HG02973 (cell line): ENCODE measurements at regions not wholly inside any gene's neighbourhood (a gene's known extent, or its start where the extent isn't known, plus 50 kb on each side); places are given as distances from the start of the nearest gene placed in this dataset.
"Not testable (repeated sequence)": the region's sequence is repeated elsewhere in the genome, so short reads cannot be mapped to it uniquely, and the experiment has no call there.

Source experiments
- ATAC-seq: cut with Tn5 transposase; IDR thresholded peaks from one replicate; pipeline ENCODE4 v1.9.1; 2021; ENCODE audit warnings: moderate library complexity; ENCODE audit not compliant: unreplicated experiment

GRCh38 chr1:30028939-30029338, 694.4 kb downstream of the MATN1 start:
- no peak for ATAC-seq

- no peak for ATAC-seq
These were observed 695.1 kb downstream of the MATN1 start for GRCh38 chr1:30028283-30028682.

GRCh38 chr1:30027247-30027646, 696.1 kb downstream of the MATN1 start:
- ATAC-seq = no peak

- no peak for ATAC-seq
These were observed 698.8 kb downstream of the MATN1 start for GRCh38 chr1:30024411-30025195.

GRCh38 chr1:30023339-30024022, 699.9 kb downstream of the MATN1 start:
- ATAC-seq = no peak

GRCh38 chr1:30014031-30014430, 709.4 kb downstream of the MATN1 start:
- no peak for ATAC-seq

- ATAC-seq = no peak
These were observed 710.6 kb downstream of the MATN1 start for GRCh38 chr1:30012455-30013440.

GRCh38 chr1:30011970-30012369, 711.4 kb downstream of the MATN1 start:
- ATAC-seq = no peak

- ATAC-seq = no peak
These were observed 712.8 kb downstream of the MATN1 start for GRCh38 chr1:30010506-30011106.

GRCh38 chr1:30009720-30010119, 713.7 kb downstream of the MATN1 start:
- no peak for ATAC-seq

GRCh38 chr1:30008998-30009657, 714.3 kb downstream of the MATN1 start:
- ATAC-seq = no peak

- no peak for ATAC-seq
These were observed 714.9 kb downstream of the MATN1 start for GRCh38 chr1:30008372-30008997.

GRCh38 chr1:30005972-30006619, 717.3 kb downstream of the MATN1 start:
- no peak for ATAC-seq

GRCh38 chr1:30001732-30002039, 721.7 kb downstream of the MATN1 start:
- no peak for ATAC-seq

GRCh38 chr1:30001011-30001731, 722.2 kb downstream of the MATN1 start:
- no peak for ATAC-seq

- no peak for ATAC-seq
These were observed 723.1 kb downstream of the MATN1 start for GRCh38 chr1:30000266-30000665.

GRCh38 chr1:29999595-29999994, 723.8 kb downstream of the MATN1 start:
- ATAC-seq = no peak

- no peak for ATAC-seq
These were observed 724.7 kb downstream of the MATN1 start for GRCh38 chr1:29998686-29999085.

- ATAC-seq = not testable (repeated sequence)
These were observed 725.6 kb downstream of the MATN1 start for GRCh38 chr1:29997818-29998217.
